ENCODE measurements at regions not wholly inside any gene's neighbourhood (a gene's known extent, or its start where the extent isn't known, plus 50 kb on each side); places are given as distances from the start of the nearest gene placed in this dataset.

- no peaks in the 10 kb centered on the region for H3K27me3 ChIP-seq (replicated peaks; ENCODE audit: insufficient read depth, low read depth, low read length, poor library complexity)
- no peaks in the 10 kb centered on the region for H3K36me3 ChIP-seq (ENCODE audit: insufficient read depth, low read length, poor library complexity, severe bottlenecking)
- no peaks in the 10 kb centered on the region for H3K4me1 ChIP-seq (ENCODE audit: insufficient read depth, low read length, poor library complexity, severe bottlenecking)
- POLR2A ChIA-PET (ENCODE audit: low non-redundant PET), result no interaction called here
- CTCF ChIA-PET, result no interaction called here
- intact Hi-C loops (cut with micrococcal nuclease; ENCODE audit: unreplicated experiment), result no loop called here
- no peak overlapping the region for H3K27ac ChIP-seq (ENCODE audit: low read depth, low read length, poor library complexity, severe bottlenecking)
- H3K4me3 ChIP-seq (ENCODE audit: low read depth, low read length, poor library complexity, severe bottlenecking), result no peak overlapping the region
- no TSS peak for BruUV-seq (replicated peaks)
- H3K9me3 ChIP-seq (ENCODE audit: low read depth, low read length, poor library complexity, severe bottlenecking), result no peaks in the 10 kb centered on the region
- TF ChIP-seq EZH2 (IDR thresholded peaks at IDR 0.05; ENCODE audit: borderline replicate concordance, low read depth, low read length, poor library complexity, severe bottlenecking), result no peak
- TF ChIP-seq, protein P1, sequence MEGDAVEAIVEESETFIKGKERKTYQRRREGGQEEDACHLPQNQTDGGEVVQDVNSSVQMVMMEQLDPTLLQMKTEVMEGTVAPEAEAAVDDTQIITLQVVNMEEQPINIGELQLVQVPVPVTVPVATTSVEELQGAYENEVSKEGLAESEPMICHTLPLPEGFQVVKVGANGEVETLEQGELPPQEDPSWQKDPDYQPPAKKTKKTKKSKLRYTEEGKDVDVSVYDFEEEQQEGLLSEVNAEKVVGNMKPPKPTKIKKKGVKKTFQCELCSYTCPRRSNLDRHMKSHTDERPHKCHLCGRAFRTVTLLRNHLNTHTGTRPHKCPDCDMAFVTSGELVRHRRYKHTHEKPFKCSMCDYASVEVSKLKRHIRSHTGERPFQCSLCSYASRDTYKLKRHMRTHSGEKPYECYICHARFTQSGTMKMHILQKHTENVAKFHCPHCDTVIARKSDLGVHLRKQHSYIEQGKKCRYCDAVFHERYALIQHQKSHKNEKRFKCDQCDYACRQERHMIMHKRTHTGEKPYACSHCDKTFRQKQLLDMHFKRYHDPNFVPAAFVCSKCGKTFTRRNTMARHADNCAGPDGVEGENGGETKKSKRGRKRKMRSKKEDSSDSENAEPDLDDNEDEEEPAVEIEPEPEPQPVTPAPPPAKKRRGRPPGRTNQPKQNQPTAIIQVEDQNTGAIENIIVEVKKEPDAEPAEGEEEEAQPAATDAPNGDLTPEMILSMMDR (conservative IDR thresholded peaks at IDR 0.05; ENCODE audit: low read depth, low read length), result no peak
- DNase-seq (ENCODE audit: low spot score), result no peak
These were observed 274.1 kb upstream of the SLC8A1 start for GRCh38 chr2:40725950-40726349.

DNA sequence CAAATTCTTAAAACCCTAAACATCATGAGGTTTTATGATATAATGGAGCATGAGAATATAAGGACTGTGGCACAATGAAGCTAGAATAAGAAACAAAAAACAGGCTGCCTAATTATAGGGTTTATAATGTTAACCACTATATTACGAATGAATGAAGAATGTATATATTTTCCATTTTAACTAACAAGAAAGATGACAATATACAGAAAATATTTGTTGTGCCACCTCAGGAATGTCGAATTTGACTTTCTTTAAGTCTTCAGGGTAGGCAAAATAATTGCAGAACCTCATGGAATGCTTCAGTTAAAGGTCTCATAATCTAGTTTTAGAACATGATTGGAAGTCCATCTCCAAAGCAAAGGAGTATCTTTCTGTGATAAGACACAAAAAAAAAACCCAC is 282.9 kb upstream of the SLC8A1 start:
- TF ChIP-seq EZH2 (IDR thresholded peaks at IDR 0.05; ENCODE audit: borderline replicate concordance, low read depth, low read length, poor library complexity, severe bottlenecking), result no peak
- TF ChIP-seq, protein P1 (conservative IDR thresholded peaks at IDR 0.05; ENCODE audit: low read depth, low read length), result no peak
- DNase-seq (ENCODE audit: low spot score), result no peak
- no peaks in the 10 kb centered on the region for H3K9me3 ChIP-seq (ENCODE audit: low read depth, low read length, poor library complexity, severe bottlenecking)
- no peak overlapping the region for H3K27ac ChIP-seq (ENCODE audit: low read depth, low read length, poor library complexity, severe bottlenecking)
- intact Hi-C loops (cut with micrococcal nuclease; ENCODE audit: unreplicated experiment), result no loop called here
- no TSS peak for BruUV-seq (replicated peaks)
- no peaks in the 10 kb centered on the region for H3K27me3 ChIP-seq (replicated peaks; ENCODE audit: insufficient read depth, low read depth, low read length, poor library complexity)
- ChIA-PET CTCF (no interaction called here), POLR2A (ENCODE audit: low non-redundant PET) (no interaction called here)
- no peak overlapping the region for H3K4me3 ChIP-seq (ENCODE audit: low read depth, low read length, poor library complexity, severe bottlenecking)
- H3K36me3 ChIP-seq (ENCODE audit: insufficient read depth, low read length, poor library complexity, severe bottlenecking), result no peaks in the 10 kb centered on the region
- no peaks in the 10 kb centered on the region for H3K4me1 ChIP-seq (ENCODE audit: insufficient read depth, low read length, poor library complexity, severe bottlenecking)

- Histone ChIP-seq H3K36me3 (ENCODE audit: insufficient read depth, low read length, poor library complexity, severe bottlenecking) (no peaks in the 10 kb centered on the region), H3K27ac (ENCODE audit: low read depth, low read length, poor library complexity, severe bottlenecking) (no peak overlapping the region), H3K27me3 (replicated peaks; ENCODE audit: insufficient read depth, low read depth, low read length, poor library complexity) (no peaks in the 10 kb centered on the region), H3K9me3 (ENCODE audit: low read depth, low read length, poor library complexity, severe bottlenecking) (no peaks in the 10 kb centered on the region), H3K4me3 (ENCODE audit: low read depth, low read length, poor library complexity, severe bottlenecking) (no peak overlapping the region), H3K4me1 (ENCODE audit: insufficient read depth, low read length, poor library complexity, severe bottlenecking) (no peaks in the 10 kb centered on the region)
- DNase-seq (ENCODE audit: low spot score), result no peak
- intact Hi-C loops (cut with micrococcal nuclease; ENCODE audit: unreplicated experiment), result no loop called here
- CTCF ChIA-PET, result no interaction called here
- POLR2A ChIA-PET (ENCODE audit: low non-redundant PET), result no interaction called here
- no peak for TF ChIP-seq EZH2 (IDR thresholded peaks at IDR 0.05; ENCODE audit: borderline replicate concordance, low read depth, low read length, poor library complexity, severe bottlenecking)
- TF ChIP-seq, protein P1 (conservative IDR thresholded peaks at IDR 0.05; ENCODE audit: low read depth, low read length), result no peak
- no TSS peak for BruUV-seq (replicated peaks)
These were observed 285.3 kb upstream of the SLC8A1 start for GRCh38 chr2:40737180-40737579.

Data from A673 (cell line).